ENCODE measurements at regions not wholly inside any gene's neighbourhood (a gene's known extent, or its start where the extent isn't known, plus 50 kb on each side); places are given as distances from the start of the nearest gene placed in this dataset.

DNA sequence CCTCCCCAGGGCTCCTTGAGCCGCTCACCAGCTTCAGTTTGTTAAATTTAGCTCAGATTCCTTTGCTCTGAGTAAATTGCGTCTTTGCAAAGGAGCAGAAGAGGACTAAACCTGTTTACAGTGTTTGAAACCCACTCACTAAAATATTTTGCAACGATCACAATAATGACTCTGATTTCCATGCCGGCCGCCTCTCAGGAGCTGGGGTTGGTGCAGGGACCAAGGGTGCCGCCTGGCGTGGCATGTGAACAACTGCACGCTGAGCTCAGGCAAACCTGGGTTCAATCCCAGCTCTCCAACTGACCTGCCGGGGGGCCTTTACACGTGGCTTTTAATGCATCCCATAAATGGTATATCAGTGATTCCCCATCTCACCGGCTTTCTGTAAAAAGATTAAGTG, 68.7 kb upstream of the CACNA1A start:
- Histone ChIP-seq H3K36me3 (no peaks in the 10 kb centered on the region), H3K9me3 (no peaks in the 10 kb centered on the region), H3K4me1 (no peaks in the 10 kb centered on the region), H3K4me3 (no peak overlapping the region), H3K27ac (no peak overlapping the region), H3K27me3 (no peaks in the 10 kb centered on the region)
- DNase-seq (no peak), ATAC-seq (no peak)
- in situ Hi-C loops (cut with MboI; ENCODE audit: low sequenced_read_pairs in 4 of 4): loop anchor here in 3 of 4 donors (25.0 kb wide), 2 partner anchors 288 to 487 kb away; partner anchors contain the start of genes MISP3 (in 3 of the 3) and PALM3 (in 3 of the 3)
- no peak for TF ChIP-seq POLR2A (IDR thresholded peaks at IDR 0.05)
- TF ChIP-seq, protein P1, sequence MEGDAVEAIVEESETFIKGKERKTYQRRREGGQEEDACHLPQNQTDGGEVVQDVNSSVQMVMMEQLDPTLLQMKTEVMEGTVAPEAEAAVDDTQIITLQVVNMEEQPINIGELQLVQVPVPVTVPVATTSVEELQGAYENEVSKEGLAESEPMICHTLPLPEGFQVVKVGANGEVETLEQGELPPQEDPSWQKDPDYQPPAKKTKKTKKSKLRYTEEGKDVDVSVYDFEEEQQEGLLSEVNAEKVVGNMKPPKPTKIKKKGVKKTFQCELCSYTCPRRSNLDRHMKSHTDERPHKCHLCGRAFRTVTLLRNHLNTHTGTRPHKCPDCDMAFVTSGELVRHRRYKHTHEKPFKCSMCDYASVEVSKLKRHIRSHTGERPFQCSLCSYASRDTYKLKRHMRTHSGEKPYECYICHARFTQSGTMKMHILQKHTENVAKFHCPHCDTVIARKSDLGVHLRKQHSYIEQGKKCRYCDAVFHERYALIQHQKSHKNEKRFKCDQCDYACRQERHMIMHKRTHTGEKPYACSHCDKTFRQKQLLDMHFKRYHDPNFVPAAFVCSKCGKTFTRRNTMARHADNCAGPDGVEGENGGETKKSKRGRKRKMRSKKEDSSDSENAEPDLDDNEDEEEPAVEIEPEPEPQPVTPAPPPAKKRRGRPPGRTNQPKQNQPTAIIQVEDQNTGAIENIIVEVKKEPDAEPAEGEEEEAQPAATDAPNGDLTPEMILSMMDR (IDR thresholded peaks at IDR 0.05 in 4 of 5, conservative IDR thresholded peaks at IDR 0.05 in 1 of 5): no peak
- intact Hi-C loops (cut with DNase I; ENCODE audit: low total_unique reads): no loop called here

DNA sequence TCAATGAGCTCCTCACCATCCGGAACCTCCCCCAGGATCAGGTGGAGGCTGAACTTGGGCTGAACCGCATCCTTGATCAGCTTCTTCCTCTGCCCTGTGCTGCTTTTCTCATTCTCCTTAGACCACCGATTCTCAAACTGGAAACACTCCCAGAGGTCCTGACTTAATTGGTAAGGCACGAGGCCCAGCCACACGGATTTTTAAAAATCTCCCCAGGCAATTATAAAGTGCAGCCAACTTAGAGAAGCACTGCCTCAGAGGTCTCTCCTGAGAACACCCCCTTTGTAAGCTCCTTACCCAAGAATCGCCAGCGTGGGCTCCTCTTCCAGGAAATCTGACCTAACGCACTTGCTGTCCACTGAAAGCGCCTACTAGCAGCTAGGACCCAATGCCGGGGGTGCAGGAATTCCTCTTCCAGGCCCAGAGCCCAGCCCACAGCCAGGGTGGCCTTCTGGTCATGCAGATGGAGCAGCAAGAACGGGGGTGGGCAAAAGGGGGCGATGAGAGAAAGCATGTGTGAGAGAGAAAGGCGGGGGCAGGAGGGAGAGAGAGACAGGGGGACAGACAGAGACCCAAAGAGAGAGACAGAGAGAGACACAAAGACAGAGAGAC, 66.9 kb upstream of the CACNA1A start:
- no peak for DNase-seq
- no peaks in the 10 kb centered on the region for H3K36me3 ChIP-seq
- in situ Hi-C loops (cut with MboI; ENCODE audit: low sequenced_read_pairs in 4 of 4): no loop called here
- H3K27ac ChIP-seq: no peak overlapping the region
- no peaks in the 10 kb centered on the region for H3K27me3 ChIP-seq
- no peaks in the 10 kb centered on the region for H3K4me1 ChIP-seq
- no peak overlapping the region for H3K4me3 ChIP-seq
- H3K9me3 ChIP-seq: no peaks in the 10 kb centered on the region
- no peak for TF ChIP-seq POLR2A (IDR thresholded peaks at IDR 0.05)
- TF ChIP-seq, protein P1 (IDR thresholded peaks at IDR 0.05 in 4 of 5, conservative IDR thresholded peaks at IDR 0.05 in 1 of 5): no peak
- intact Hi-C loops (cut with DNase I; ENCODE audit: low total_unique reads): no loop called here
- no peak for ATAC-seq

GRCh38 chr19:13561461-13561860, 55.2 kb upstream of the CACNA1A start:
- H3K4me3 ChIP-seq: no peak overlapping the region
- in situ Hi-C loops (cut with MboI; ENCODE audit: low sequenced_read_pairs in 4 of 4): no loop called here
- no peaks in the 10 kb centered on the region for H3K36me3 ChIP-seq
- no peaks in the 10 kb centered on the region for H3K9me3 ChIP-seq
- DNase-seq (no peak), ATAC-seq (no peak)
- H3K27me3 ChIP-seq: peaks cover 0 to 4% (median 0%) of the 10 kb centered on the region in 3 donors
- H3K27ac ChIP-seq: no peak overlapping the region
- no peaks in the 10 kb centered on the region for H3K4me1 ChIP-seq
- no peak for TF ChIP-seq POLR2A (IDR thresholded peaks at IDR 0.05)
- TF ChIP-seq, protein P1 (IDR thresholded peaks at IDR 0.05 in 4 of 5, conservative IDR thresholded peaks at IDR 0.05 in 1 of 5): no peak
- intact Hi-C loops (cut with DNase I; ENCODE audit: low total_unique reads): no loop called here

GRCh38 chr19:13557756-13558398, 51.6 kb upstream of the CACNA1A start:
- Histone ChIP-seq H3K9me3 (no peaks in the 10 kb centered on the region), H3K27me3 (peaks cover 0 to 2% (median 0%) of the 10 kb centered on the region in 3 donors), H3K27ac (no peak overlapping the region), H3K4me1 (no peaks in the 10 kb centered on the region), H3K36me3 (no peaks in the 10 kb centered on the region), H3K4me3 (no peak overlapping the region)
- intact Hi-C loops (cut with DNase I; ENCODE audit: low total_unique reads): no loop called here
- in situ Hi-C loops (cut with MboI; ENCODE audit: low sequenced_read_pairs in 4 of 4): no loop called here
- TF ChIP-seq, protein P1 (IDR thresholded peaks at IDR 0.05 in 4 of 5, conservative IDR thresholded peaks at IDR 0.05 in 1 of 5): no peak
- no peak for TF ChIP-seq POLR2A (IDR thresholded peaks at IDR 0.05)
- DNase-seq (no peak), ATAC-seq (no peak)
